Trophoblast cell (in vitro differentiated cells and primary cell): ENCODE measurements at regions not wholly inside any gene's neighbourhood (a gene's known extent, or its start where the extent isn't known, plus 50 kb on each side); places are given as distances from the start of the nearest gene placed in this dataset.

Experiments used
- DNase-seq, 2 donors: peaks; one replicate each; pipeline ENCODE4 v3.0.0-alpha.2; 2016
- H2AFZ ChIP-seq: 2 replicates; pipeline ENCODE4 v1.6.1; 2013; ENCODE audit warnings: low read length, moderate library complexity, mild to moderate bottlenecking; ENCODE audit not compliant: insufficient read depth, poor library complexity
- H2AK5ac ChIP-seq: 2 replicates; pipeline ENCODE4 v1.6.1; 2013; ENCODE audit warnings: mild to moderate bottlenecking, low read length
- H2BK120ac ChIP-seq: 2 replicates; pipeline ENCODE4 v1.6.1; 2013; ENCODE audit warnings: low read length, mild to moderate bottlenecking, moderate library complexity; ENCODE audit not compliant: insufficient read depth, poor library complexity
- H2BK12ac ChIP-seq: 2 replicates; pipeline ENCODE4 v1.6.1; 2013; ENCODE audit warnings: mild to moderate bottlenecking, low read length, moderate library complexity
- H2BK5ac ChIP-seq: 2 replicates; pipeline ENCODE4 v1.6.1; 2013; ENCODE audit warnings: low read length, low read depth, moderate library complexity, mild to moderate bottlenecking; ENCODE audit not compliant: poor library complexity
- H3K14ac ChIP-seq: 2 replicates; pipeline ENCODE4 v1.6.1; 2013; ENCODE audit warnings: mild to moderate bottlenecking, low read length
- H3K18ac ChIP-seq: 2 replicates; pipeline ENCODE4 v1.6.1; 2013; ENCODE audit warnings: mild to moderate bottlenecking, low read length
- H3K23ac ChIP-seq: 2 replicates; pipeline ENCODE4 v1.6.1; 2013; ENCODE audit warnings: low read length
- H3K27ac ChIP-seq: 2 replicates; pipeline ENCODE4 v1.5.1; 2013; ENCODE audit warnings: low read depth, mild to moderate bottlenecking, inconsistent platforms, low read length, moderate library complexity
- H3K27me3 ChIP-seq: 2 replicates; pipeline ENCODE4 v1.6.1; 2013; ENCODE audit warnings: inconsistent platforms, mild to moderate bottlenecking, low read length, moderate library complexity; ENCODE audit not compliant: insufficient read depth
- H3K36me3 ChIP-seq, 2 experiments: 1 replicate in 1 of 2; 2 replicates in 1 of 2; pipeline ENCODE4 v1.6.1; 2013; ENCODE audit warnings: low read length in 2 of 2, mild to moderate bottlenecking in 2 of 2, moderate library complexity in 1 of 2; ENCODE audit not compliant: insufficient read depth in 2 of 2, control insufficient read depth in 1 of 2
- H3K4ac ChIP-seq: 2 replicates; pipeline ENCODE4 v1.6.1; 2013; ENCODE audit warnings: low read depth, mild to moderate bottlenecking, low read length, moderate library complexity
- H3K4me1 ChIP-seq, 2 experiments: 1 replicate in 1 of 2; 2 replicates in 1 of 2; pipeline ENCODE4 v1.6.1; 2013; ENCODE audit warnings: low read length in 2 of 2, mild to moderate bottlenecking in 2 of 2, moderate library complexity in 1 of 2; ENCODE audit not compliant: insufficient read depth in 2 of 2, control insufficient read depth in 1 of 2
- H3K4me2 ChIP-seq: 2 replicates; pipeline ENCODE4 v1.6.1; 2013; ENCODE audit warnings: inconsistent platforms, mild to moderate bottlenecking, low read length, moderate library complexity
- H3K4me3 ChIP-seq: 2 replicates; pipeline ENCODE4 v1.5.1; 2013; ENCODE audit warnings: mild to moderate bottlenecking, low read depth, low read length, inconsistent platforms
- H3K79me1 ChIP-seq: one replicate; pipeline ENCODE4 v1.6.1; 2013; ENCODE audit warnings: low read length
- H3K79me2 ChIP-seq: 2 replicates; pipeline ENCODE4 v1.6.1; 2013; ENCODE audit warnings: low read length, mild to moderate bottlenecking; ENCODE audit not compliant: control insufficient read depth, insufficient read depth, poor library complexity
- H3K9ac ChIP-seq: 2 replicates; pipeline ENCODE4 v1.6.1; 2013; ENCODE audit warnings: mild to moderate bottlenecking, low read length
- H3K9me3 ChIP-seq: 2 replicates; pipeline ENCODE4 v1.6.1; 2013; ENCODE audit warnings: low read depth, mild to moderate bottlenecking, control low read depth, inconsistent platforms, low read length; ENCODE audit not compliant: insufficient read depth
- H4K12ac ChIP-seq: 2 replicates; pipeline ENCODE4 v1.6.1; 2013; ENCODE audit warnings: low read depth, mild to moderate bottlenecking, low read length, moderate library complexity
- H4K8ac ChIP-seq: 2 replicates; pipeline ENCODE4 v1.6.1; 2013; ENCODE audit warnings: low read depth, mild to moderate bottlenecking, low read length, moderate library complexity
- H4K91ac ChIP-seq: one replicate; pipeline ENCODE4 v1.6.1; 2013; ENCODE audit warnings: low read depth, mild to moderate bottlenecking, low read length, moderate library complexity
- WGBS: extraction: QIAGEN DNeasy Blood & Tissue Kit; methylation state at CpG from one replicate; pipeline ENCODE4 v1.1.7; 2013; ENCODE audit warnings: missing lambda C conversion rate; ENCODE audit not compliant: insufficient read length, insufficient coverage; ENCODE audit errors: extremely low coverage; 5-methylcytosine and 5-hydroxymethylcytosine counted together

DNA sequence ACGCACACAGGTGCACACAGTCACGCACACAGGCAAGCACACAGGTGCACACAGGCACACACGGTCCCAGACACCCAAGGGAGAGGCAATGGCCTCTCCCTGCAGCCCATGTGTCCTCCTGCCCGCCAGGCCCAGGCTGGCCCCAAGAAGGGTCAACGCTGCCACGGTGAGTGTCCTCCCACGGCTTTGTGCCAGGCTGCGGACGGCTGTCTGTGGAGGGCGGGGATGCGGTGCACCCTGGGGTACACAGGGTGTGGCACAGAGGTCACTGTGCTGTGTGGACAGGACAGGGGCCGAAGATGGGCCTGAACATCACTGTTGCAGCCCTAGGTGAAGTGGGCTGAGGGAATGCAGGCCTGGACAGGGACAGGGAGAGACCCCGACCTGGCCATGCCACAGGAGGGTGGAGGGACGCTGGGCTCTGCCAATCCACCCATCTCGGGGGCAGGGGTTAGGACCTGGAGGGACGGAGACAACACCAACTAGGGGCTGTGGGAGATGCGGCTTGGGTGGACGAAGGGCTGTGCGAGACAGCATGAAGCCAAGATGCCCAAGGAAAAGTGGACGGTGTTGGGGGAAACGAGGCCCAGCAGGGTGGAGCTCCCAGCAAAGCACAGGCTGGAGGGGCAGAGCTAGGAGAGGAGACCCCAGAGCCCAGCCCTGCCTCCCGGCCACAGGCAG is 523.8 kb downstream of the BRD1 start:
- Histone ChIP-seq H3K4me1 (no peaks in the 10 kb centered on the region), H3K18ac (no peak overlapping the region), H2BK12ac (no peak overlapping the region), H4K12ac (no peak overlapping the region), H2BK5ac (no peak overlapping the region), H3K9ac (no peak overlapping the region), H3K27me3 (no peaks in the 10 kb centered on the region), H3K27ac (no peak overlapping the region), H3K14ac (no peak overlapping the region), H3K23ac (no peak overlapping the region), H3K4me3 (no peak overlapping the region), H3K4me2 (no peak overlapping the region), H4K91ac (no peak overlapping the region), H2AK5ac (no peak overlapping the region), H2BK120ac (no peak overlapping the region), H4K8ac (no peak overlapping the region), H3K36me3 (no peaks in the 10 kb centered on the region), H3K4ac (no peak overlapping the region), H2AFZ (no peak overlapping the region), H3K79me1 (no peaks in the 10 kb centered on the region), H3K79me2 (no peaks in the 10 kb centered on the region), H3K9me3 (peaks cover 2% of the 10 kb centered on the region)
- no CpG with 5 or more reads among the region's 22 CpGs for WGBS
- DNase-seq = no peak

DNA sequence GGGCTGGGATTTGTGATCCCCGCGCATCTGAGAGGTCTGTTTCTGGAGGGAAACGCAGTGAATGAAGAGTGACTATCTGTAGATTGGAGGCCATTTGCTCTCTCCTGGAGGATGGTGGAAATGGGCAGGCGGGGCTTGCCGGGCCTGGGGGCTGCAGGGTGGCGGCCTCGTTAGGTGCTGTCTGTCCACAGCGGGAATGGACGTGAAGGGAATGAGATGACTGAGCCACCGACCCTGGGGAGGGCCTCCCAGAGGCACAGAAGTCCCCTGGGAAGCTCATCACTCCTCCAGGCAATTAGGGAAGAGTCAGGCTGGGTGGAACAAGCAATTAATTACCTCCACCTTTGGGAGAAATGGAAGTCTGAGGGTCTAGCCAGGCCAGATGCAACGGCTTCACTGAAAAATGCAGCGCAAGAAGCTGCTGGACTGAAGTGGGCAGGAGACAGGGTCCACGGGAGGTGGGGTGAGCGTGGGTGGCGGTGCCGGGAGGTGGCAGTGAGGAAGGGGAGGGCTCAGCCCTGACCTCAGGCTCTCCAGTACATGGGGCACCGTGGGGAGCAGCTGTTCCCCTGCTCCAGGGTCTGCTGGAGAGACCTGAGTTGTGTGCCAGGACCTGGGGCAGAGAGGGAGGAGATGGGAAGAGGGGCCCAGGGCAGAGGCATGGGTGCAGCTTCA is 524.5 kb downstream of the BRD1 start:
- no peak overlapping the region for H4K91ac ChIP-seq
- no peak for DNase-seq

GRCh38 chr22:49302530-49302929 is 525.1 kb downstream of the BRD1 start:
- H3K79me2 ChIP-seq = no peaks in the 10 kb centered on the region
- no peak overlapping the region for H4K91ac ChIP-seq
- no peak overlapping the region for H3K9ac ChIP-seq
- no peak overlapping the region for H4K12ac ChIP-seq
- no peak overlapping the region for H2BK5ac ChIP-seq
- no peak overlapping the region for H2BK12ac ChIP-seq
- no peaks in the 10 kb centered on the region for H3K4me1 ChIP-seq
- no peak for DNase-seq
- no peak overlapping the region for H2AK5ac ChIP-seq
- H2AFZ ChIP-seq = no peak overlapping the region
- H3K4me3 ChIP-seq = no peak overlapping the region
- no peak overlapping the region for H3K18ac ChIP-seq
- no peak overlapping the region for H3K23ac ChIP-seq
- no peak overlapping the region for H4K8ac ChIP-seq
- H3K14ac ChIP-seq = no peak overlapping the region
- H3K27ac ChIP-seq = no peak overlapping the region
- peaks cover 5% of the 10 kb centered on the region for H3K9me3 ChIP-seq
- no peak overlapping the region for H3K4ac ChIP-seq
- WGBS = no CpG with 5 or more reads among the region's 31 CpGs
- no peaks in the 10 kb centered on the region for H3K27me3 ChIP-seq
- H3K36me3 ChIP-seq = no peaks in the 10 kb centered on the region
- H3K79me1 ChIP-seq = no peaks in the 10 kb centered on the region
- no peak overlapping the region for H2BK120ac ChIP-seq
- no peak overlapping the region for H3K4me2 ChIP-seq

More for the DNA sequence above, 524.5 kb downstream of the BRD1 start:
- Histone ChIP-seq H4K12ac (no peak overlapping the region), H3K4ac (no peak overlapping the region), H2BK12ac (no peak overlapping the region), H3K79me1 (no peaks in the 10 kb centered on the region), H3K27me3 (no peaks in the 10 kb centered on the region), H3K4me2 (no peak overlapping the region), H3K18ac (no peak overlapping the region), H2AK5ac (no peak overlapping the region), H3K4me3 (no peak overlapping the region), H4K8ac (no peak overlapping the region), H3K23ac (no peak overlapping the region), H2BK120ac (no peak overlapping the region), H2AFZ (no peak overlapping the region), H3K27ac (no peak overlapping the region), H3K9ac (no peak overlapping the region), H3K9me3 (peaks cover 5% of the 10 kb centered on the region), H3K79me2 (no peaks in the 10 kb centered on the region), H3K36me3 (no peaks in the 10 kb centered on the region), H3K4me1 (no peaks in the 10 kb centered on the region), H3K14ac (no peak overlapping the region), H2BK5ac (no peak overlapping the region)
- no CpG with 5 or more reads among the region's 17 CpGs for WGBS

GRCh38 chr22:49302150-49302460 is 525.6 kb downstream of the BRD1 start:
- no peak overlapping the region for H3K18ac ChIP-seq
- no peak overlapping the region for H3K27ac ChIP-seq
- no peak overlapping the region for H2AK5ac ChIP-seq
- no peak overlapping the region for H3K4ac ChIP-seq
- no peak overlapping the region for H4K12ac ChIP-seq
- H3K79me1 ChIP-seq = no peaks in the 10 kb centered on the region
- H3K4me2 ChIP-seq = no peak overlapping the region
- no peak overlapping the region for H3K9ac ChIP-seq
- H3K9me3 ChIP-seq = peaks cover 5% of the 10 kb centered on the region
- H3K14ac ChIP-seq = no peak overlapping the region
- no peaks in the 10 kb centered on the region for H3K79me2 ChIP-seq
- no peak overlapping the region for H2BK12ac ChIP-seq
- no peaks in the 10 kb centered on the region for H3K27me3 ChIP-seq
- H2AFZ ChIP-seq = no peak overlapping the region
- WGBS = no CpG with 5 or more reads among the region's 11 CpGs
- H4K8ac ChIP-seq = no peak overlapping the region
- no peaks in the 10 kb centered on the region for H3K36me3 ChIP-seq
- H4K91ac ChIP-seq = no peak overlapping the region
- no peak for DNase-seq
- H3K4me1 ChIP-seq = no peaks in the 10 kb centered on the region
- H3K4me3 ChIP-seq = no peak overlapping the region
- no peak overlapping the region for H2BK5ac ChIP-seq
- no peak overlapping the region for H2BK120ac ChIP-seq
- no peak overlapping the region for H3K23ac ChIP-seq
